PFSK-1 (cell line): ENCODE measurements at regions not wholly inside any gene's neighbourhood (a gene's known extent, or its start where the extent isn't known, plus 50 kb on each side); places are given as distances from the start of the nearest gene placed in this dataset.

Experiments
- POLR2AphosphoS5 ChIP-seq: IDR thresholded peaks from 2 replicates; pipeline ENCODE4 v1.6.1; 2012; ENCODE audit warnings: low read depth, mild to moderate bottlenecking, control low read depth, low read length, moderate library complexity
- TAF1 ChIP-seq: IDR thresholded peaks from 2 replicates; pipeline ENCODE4 v1.6.1; 2012; ENCODE audit warnings: low read length, control low read depth, borderline replicate concordance; ENCODE audit not compliant: insufficient read depth

- TF ChIP-seq TAF1 (no peak), POLR2AphosphoS5 (no peak)
These were observed 876.3 kb downstream of the FAM181B start for GRCh38 chr11:81857386-81857785.
